Hepatocyte (in vitro differentiated cells): ENCODE measurements at regions not wholly inside any gene's neighbourhood (a gene's known extent, or its start where the extent isn't known, plus 50 kb on each side); places are given as distances from the start of the nearest gene placed in this dataset.

ENCODE experiments used
- DNase-seq: peaks from one replicate; pipeline ENCODE4 v3.0.0-alpha.2; 2016; ENCODE audit warnings: low spot score
- H2AFZ ChIP-seq: fragments of 200-600 bp; sonication (generic); 2 replicates; pipeline ENCODE4 v1.6.0; 2016; ENCODE audit warnings: antibody characterized with exemption, mild to moderate bottlenecking
- H3K27ac ChIP-seq: fragments of 200-600 bp; sonication (generic); 2 replicates; pipeline ENCODE4 v1.5.1; 2016; ENCODE audit warnings: mild to moderate bottlenecking
- H3K27me3 ChIP-seq: fragments of 200-600 bp; sonication (generic); 2 replicates; pipeline ENCODE4 v1.6.1; 2016
- H3K36me3 ChIP-seq: fragments of 200-600 bp; sonication (generic); replicated peaks from 2 replicates; pipeline ENCODE4 v1.5.1; 2016; ENCODE audit warnings: low read depth; ENCODE audit not compliant: insufficient read depth
- H3K4me1 ChIP-seq: fragments of 200-600 bp; sonication (generic); 2 replicates; pipeline ENCODE4 v1.5.1; 2016; ENCODE audit warnings: mild to moderate bottlenecking, moderate library complexity; ENCODE audit not compliant: insufficient read depth
- H3K4me2 ChIP-seq: fragments of 200-600 bp; sonication (generic); 2 replicates; pipeline ENCODE4 v1.6.0; 2016
- H3K4me3 ChIP-seq: fragments of 200-600 bp; sonication (generic); 2 replicates; pipeline ENCODE4 v1.5.1; 2016; ENCODE audit warnings: mild to moderate bottlenecking
- H3K79me2 ChIP-seq: fragments of 200-600 bp; sonication (generic); 2 replicates; pipeline ENCODE4 v1.6.0; 2017; ENCODE audit warnings: mild to moderate bottlenecking
- H3K9me2 ChIP-seq: fragments of 200-600 bp; sonication (generic); replicated peaks from 2 replicates; pipeline ENCODE4 v1.6.0; 2017; ENCODE audit warnings: mild to moderate bottlenecking; ENCODE audit not compliant: insufficient read depth
- H3K9me3 ChIP-seq: fragments of 200-600 bp; sonication (generic); 2 replicates; pipeline ENCODE4 v1.5.1; 2016; ENCODE audit warnings: low read depth, mild to moderate bottlenecking
- H4K20me1 ChIP-seq: fragments of 200-600 bp; sonication (generic); 2 replicates; pipeline ENCODE4 v1.6.0; 2016; ENCODE audit warnings: mild to moderate bottlenecking; ENCODE audit not compliant: insufficient read depth, poor library complexity, severe bottlenecking
- EZH2 ChIP-seq: fragments of 200-600 bp; sonication (generic); IDR thresholded peaks from 2 replicates; pipeline ENCODE4 v1.6.1; 2016; ENCODE audit warnings: antibody characterized with exemption, mild to moderate bottlenecking, borderline replicate concordance
- EZH2phosphoT487 ChIP-seq: fragments of 200-600 bp; sonication (generic); IDR thresholded peaks from one replicate; pipeline ENCODE4 v1.6.1; 2018; ENCODE audit warnings: antibody characterized with exemption, mild to moderate bottlenecking, low read depth, moderate library complexity; ENCODE audit not compliant: unreplicated experiment, severe bottlenecking
- WGBS: methylation state at CpG from one replicate; pipeline ENCODE4 v1.1.6; 2016; ENCODE audit warnings: low lambda C conversion rate; ENCODE audit errors: missing lambda C conversion rate; 5-methylcytosine and 5-hydroxymethylcytosine counted together
- TF ChIP-seq, protein P1 (sequence below): fragments of 200-600 bp; sonication (generic); IDR thresholded peaks from 2 replicates; pipeline ENCODE4 v1.5.1; 2016; ENCODE audit warnings: antibody characterized with exemption, mild to moderate bottlenecking; ENCODE audit not compliant: poor library complexity

DNA sequence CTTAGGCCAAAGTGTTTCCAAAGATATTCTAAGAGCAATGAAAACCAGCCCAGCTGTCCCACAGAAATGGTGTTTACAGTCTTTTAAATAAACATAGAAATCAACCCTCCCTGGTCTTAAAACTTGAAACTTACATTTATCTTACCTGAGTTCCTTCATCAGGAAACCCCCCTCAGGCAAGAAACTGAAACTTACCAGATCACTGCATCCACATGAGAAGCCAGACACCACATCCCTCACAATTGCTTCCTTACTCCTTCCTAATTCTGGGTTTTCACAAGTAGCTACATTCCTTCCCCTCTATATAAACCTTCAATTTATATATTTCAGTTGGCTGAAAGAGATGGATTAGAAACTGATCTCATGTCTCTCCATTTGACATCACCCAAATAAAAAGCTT lies 563.0 kb upstream of the CHRM3 start:
- TF ChIP-seq EZH2, result no peak
- no peak for TF ChIP-seq EZH2phosphoT487
- TF ChIP-seq, protein P1, sequence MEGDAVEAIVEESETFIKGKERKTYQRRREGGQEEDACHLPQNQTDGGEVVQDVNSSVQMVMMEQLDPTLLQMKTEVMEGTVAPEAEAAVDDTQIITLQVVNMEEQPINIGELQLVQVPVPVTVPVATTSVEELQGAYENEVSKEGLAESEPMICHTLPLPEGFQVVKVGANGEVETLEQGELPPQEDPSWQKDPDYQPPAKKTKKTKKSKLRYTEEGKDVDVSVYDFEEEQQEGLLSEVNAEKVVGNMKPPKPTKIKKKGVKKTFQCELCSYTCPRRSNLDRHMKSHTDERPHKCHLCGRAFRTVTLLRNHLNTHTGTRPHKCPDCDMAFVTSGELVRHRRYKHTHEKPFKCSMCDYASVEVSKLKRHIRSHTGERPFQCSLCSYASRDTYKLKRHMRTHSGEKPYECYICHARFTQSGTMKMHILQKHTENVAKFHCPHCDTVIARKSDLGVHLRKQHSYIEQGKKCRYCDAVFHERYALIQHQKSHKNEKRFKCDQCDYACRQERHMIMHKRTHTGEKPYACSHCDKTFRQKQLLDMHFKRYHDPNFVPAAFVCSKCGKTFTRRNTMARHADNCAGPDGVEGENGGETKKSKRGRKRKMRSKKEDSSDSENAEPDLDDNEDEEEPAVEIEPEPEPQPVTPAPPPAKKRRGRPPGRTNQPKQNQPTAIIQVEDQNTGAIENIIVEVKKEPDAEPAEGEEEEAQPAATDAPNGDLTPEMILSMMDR, result no peak
- H3K36me3 ChIP-seq, result no peaks in the 10 kb centered on the region
- H3K27me3 ChIP-seq, result no peaks in the 10 kb centered on the region
- H3K9me3 ChIP-seq, result no peaks in the 10 kb centered on the region
- DNase-seq, result no peak
- H3K79me2 ChIP-seq, result no peaks in the 10 kb centered on the region
- no peak overlapping the region for H2AFZ ChIP-seq
- no peak overlapping the region for H3K4me2 ChIP-seq
- H3K9me2 ChIP-seq, result no peaks in the 10 kb centered on the region
- H3K27ac ChIP-seq, result no peak overlapping the region
- H3K4me1 ChIP-seq, result no peaks in the 10 kb centered on the region
- H3K4me3 ChIP-seq, result no peak overlapping the region
- H4K20me1 ChIP-seq, result no peaks in the 10 kb centered on the region

DNA sequence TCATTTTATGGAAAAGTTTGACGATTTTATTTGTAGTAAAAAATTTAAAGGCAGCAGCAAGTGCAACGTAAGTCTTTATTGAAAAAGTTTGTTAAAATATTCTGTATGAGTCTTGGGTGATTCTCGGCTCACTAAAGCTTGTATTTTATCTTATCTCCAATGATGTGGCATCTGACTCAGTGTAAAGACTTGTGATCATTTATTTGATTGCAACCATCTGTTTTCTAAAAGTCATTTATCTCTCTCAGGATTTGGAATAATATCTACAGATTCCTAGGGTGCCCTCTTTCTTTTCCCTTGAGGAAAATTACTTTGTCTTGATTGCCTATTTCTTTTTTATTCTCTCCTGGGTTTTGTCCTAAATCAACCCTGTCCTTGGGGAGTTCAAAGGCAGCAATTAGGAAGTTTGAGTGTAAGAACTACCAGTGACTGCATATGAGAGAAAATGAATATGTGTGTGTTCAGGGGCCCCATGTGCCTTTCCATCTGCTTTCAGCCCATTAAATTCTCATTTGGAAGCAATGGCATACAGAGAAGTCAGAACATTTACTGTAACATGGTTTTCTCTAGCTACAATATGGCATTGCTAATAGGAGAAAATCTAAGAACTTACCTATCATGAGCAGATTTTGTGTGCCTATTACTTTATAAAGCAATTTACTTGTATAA lies 575.0 kb upstream of the CHRM3 start:
- Histone ChIP-seq H3K4me1 (no peaks in the 10 kb centered on the region), H4K20me1 (no peaks in the 10 kb centered on the region), H3K27ac (no peak overlapping the region), H3K27me3 (no peaks in the 10 kb centered on the region), H3K4me3 (no peak overlapping the region), H3K36me3 (no peaks in the 10 kb centered on the region), H3K79me2 (no peaks in the 10 kb centered on the region), H3K4me2 (no peak overlapping the region), H3K9me2 (no peaks in the 10 kb centered on the region), H2AFZ (no peak overlapping the region), H3K9me3 (no peaks in the 10 kb centered on the region)
- WGBS, result 50% methylated on average over 3 of the region's 3 CpGs
- DNase-seq, result no peak
- TF ChIP-seq, protein P1, result no peak
- TF ChIP-seq EZH2phosphoT487, result no peak
- TF ChIP-seq EZH2, result no peak

DNA sequence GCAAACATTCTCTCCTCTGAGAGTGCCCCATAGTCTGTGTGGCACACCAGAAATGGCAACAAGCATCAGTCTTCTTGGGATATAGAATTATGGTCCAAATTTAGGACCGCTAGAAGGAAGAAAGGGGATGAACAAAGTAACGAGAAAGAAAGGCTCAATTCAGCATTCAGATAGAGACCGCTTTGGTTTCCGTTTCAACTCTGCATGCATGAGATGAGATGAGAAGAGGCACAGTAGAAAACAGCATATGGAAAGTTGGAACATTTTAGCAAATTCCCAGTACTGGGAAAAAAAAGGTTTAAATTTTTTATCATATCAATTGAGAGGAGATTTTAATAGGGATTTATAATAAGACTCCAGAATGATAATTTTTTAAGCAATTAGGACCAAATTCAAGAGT lies 595.5 kb upstream of the CHRM3 start:
- Histone ChIP-seq H3K4me1 (no peaks in the 10 kb centered on the region), H3K27ac (no peak overlapping the region), H3K36me3 (no peaks in the 10 kb centered on the region), H2AFZ (no peak overlapping the region), H3K79me2 (no peaks in the 10 kb centered on the region), H4K20me1 (no peaks in the 10 kb centered on the region), H3K4me3 (no peak overlapping the region), H3K27me3 (no peaks in the 10 kb centered on the region), H3K9me3 (no peaks in the 10 kb centered on the region), H3K4me2 (no peak overlapping the region), H3K9me2 (no peaks in the 10 kb centered on the region)
- 86% methylated on average over 4 of the region's 4 CpGs for WGBS
- no peak for DNase-seq
- no peak for TF ChIP-seq EZH2
- TF ChIP-seq, protein P1, result no peak
- TF ChIP-seq EZH2phosphoT487, result no peak
